ENCODE measurements at regions not wholly inside any gene's neighbourhood (a gene's known extent, or its start where the extent isn't known, plus 50 kb on each side); places are given as distances from the start of the nearest gene placed in this dataset.
"Not testable (repeated sequence)": the region's sequence is repeated elsewhere in the genome, so short reads cannot be mapped to it uniquely, and the experiment has no call there.

GRCh38 chr2:146576339-146577111, 1268.3 kb upstream of the ACVR2A start:
- no peak for TF ChIP-seq CTCF (IDR thresholded peaks at IDR 0.05)
- no peak for DNase-seq (ENCODE audit: low spot score)
- no peak for ATAC-seq (ENCODE audit: low FRiP score)

- ATAC-seq (ENCODE audit: low FRiP score) (no peak), DNase-seq (ENCODE audit: low spot score) (no peak)
- TF ChIP-seq CTCF (IDR thresholded peaks at IDR 0.05) = no peak
These were observed 1272.2 kb upstream of the ACVR2A start for GRCh38 chr2:146572598-146572997.

- no peak for TF ChIP-seq CTCF (IDR thresholded peaks at IDR 0.05)
- no peak for DNase-seq (ENCODE audit: low spot score)
- ATAC-seq (ENCODE audit: low FRiP score) = no peak
These were observed 1282.8 kb upstream of the ACVR2A start for GRCh38 chr2:146561996-146562395.

GRCh38 chr2:146547236-146547635, 1297.6 kb upstream of the ACVR2A start:
- ATAC-seq (ENCODE audit: low FRiP score) = no peak

GRCh38 chr2:146544701-146545100, 1300.1 kb upstream of the ACVR2A start:
- no peak for ATAC-seq (ENCODE audit: low FRiP score)
- TF ChIP-seq CTCF (IDR thresholded peaks at IDR 0.05) = no peak
- DNase-seq (ENCODE audit: low spot score) = no peak

More at GRCh38 chr2:146547236-146547635, 1297.6 kb upstream of the ACVR2A start:
- no peak for TF ChIP-seq CTCF (IDR thresholded peaks at IDR 0.05)
- DNase-seq (ENCODE audit: low spot score) = no peak

GRCh38 chr2:146541896-146542295, 1302.9 kb upstream of the ACVR2A start:
- TF ChIP-seq CTCF (IDR thresholded peaks at IDR 0.05) = no peak
- no peak for ATAC-seq (ENCODE audit: low FRiP score)
- no peak for DNase-seq (ENCODE audit: low spot score)

GRCh38 chr2:146540271-146540932, 1304.4 kb upstream of the ACVR2A start:
- TF ChIP-seq CTCF (IDR thresholded peaks at IDR 0.05) = no peak
- DNase-seq (ENCODE audit: low spot score) (no peak), ATAC-seq (ENCODE audit: low FRiP score) (no peak)

GRCh38 chr2:146539739-146540138, 1305.1 kb upstream of the ACVR2A start:
- DNase-seq (ENCODE audit: low spot score); ATAC-seq (ENCODE audit: low FRiP score): not testable (repeated sequence)

Data from omental fat pad (tissue), 3 donors.